ENCODE measurements at regions not wholly inside any gene's neighbourhood (a gene's known extent, or its start where the extent isn't known, plus 50 kb on each side); places are given as distances from the start of the nearest gene placed in this dataset.

DNA sequence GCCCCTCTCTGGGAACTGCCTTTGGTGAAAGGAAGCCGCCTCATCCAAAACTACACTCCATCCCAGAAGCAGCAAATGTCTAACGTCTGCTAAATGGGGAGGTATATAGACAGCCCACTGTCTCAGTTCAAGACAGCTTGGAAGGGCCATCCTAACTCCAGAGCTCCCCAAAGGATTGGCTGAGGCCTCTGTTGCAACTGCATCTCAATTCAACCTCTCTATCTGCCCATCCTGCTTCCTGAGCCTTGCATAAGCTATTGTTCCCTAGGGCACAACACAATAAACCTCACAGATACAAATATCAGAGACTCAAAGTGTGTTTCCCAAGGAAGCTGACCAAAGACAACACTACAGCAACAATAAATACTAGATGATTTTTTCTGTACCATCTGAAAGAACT, 495.2 kb upstream of the SOX5 start:
- no peak for TF ChIP-seq SMAD3 (CRISPR knock-in tag; IDR thresholded peaks at IDR 0.05)
- no peak for TF ChIP-seq GABPB1 (CRISPR knock-in tag; IDR thresholded peaks at IDR 0.05)
- TF ChIP-seq NR2F6 (IDR thresholded peaks at IDR 0.05), result no peak
- TF ChIP-seq NR2F6 (CRISPR knock-in tag; IDR thresholded peaks at IDR 0.05), result no peak
- TF ChIP-seq, protein P1, sequence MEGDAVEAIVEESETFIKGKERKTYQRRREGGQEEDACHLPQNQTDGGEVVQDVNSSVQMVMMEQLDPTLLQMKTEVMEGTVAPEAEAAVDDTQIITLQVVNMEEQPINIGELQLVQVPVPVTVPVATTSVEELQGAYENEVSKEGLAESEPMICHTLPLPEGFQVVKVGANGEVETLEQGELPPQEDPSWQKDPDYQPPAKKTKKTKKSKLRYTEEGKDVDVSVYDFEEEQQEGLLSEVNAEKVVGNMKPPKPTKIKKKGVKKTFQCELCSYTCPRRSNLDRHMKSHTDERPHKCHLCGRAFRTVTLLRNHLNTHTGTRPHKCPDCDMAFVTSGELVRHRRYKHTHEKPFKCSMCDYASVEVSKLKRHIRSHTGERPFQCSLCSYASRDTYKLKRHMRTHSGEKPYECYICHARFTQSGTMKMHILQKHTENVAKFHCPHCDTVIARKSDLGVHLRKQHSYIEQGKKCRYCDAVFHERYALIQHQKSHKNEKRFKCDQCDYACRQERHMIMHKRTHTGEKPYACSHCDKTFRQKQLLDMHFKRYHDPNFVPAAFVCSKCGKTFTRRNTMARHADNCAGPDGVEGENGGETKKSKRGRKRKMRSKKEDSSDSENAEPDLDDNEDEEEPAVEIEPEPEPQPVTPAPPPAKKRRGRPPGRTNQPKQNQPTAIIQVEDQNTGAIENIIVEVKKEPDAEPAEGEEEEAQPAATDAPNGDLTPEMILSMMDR (CRISPR knock-in tag; IDR thresholded peaks at IDR 0.05), result no peak
- no peak for TF ChIP-seq RXRA (CRISPR knock-in tag; IDR thresholded peaks at IDR 0.05)

All from HepG2 (cell line).